ENCODE measurements at regions not wholly inside any gene's neighbourhood (a gene's known extent, or its start where the extent isn't known, plus 50 kb on each side); places are given as distances from the start of the nearest gene placed in this dataset.

GRCh38 chr17:71866095-71866494, 254.7 kb upstream of the SOX9 start:
- TF ChIP-seq CTCF (IDR thresholded peaks at IDR 0.05) (no peak), POLR2A (IDR thresholded peaks at IDR 0.05) (no peak)
